ENCODE measurements at regions not wholly inside any gene's neighbourhood (a gene's known extent, or its start where the extent isn't known, plus 50 kb on each side); places are given as distances from the start of the nearest gene placed in this dataset.

- TF ChIP-seq, protein P1, sequence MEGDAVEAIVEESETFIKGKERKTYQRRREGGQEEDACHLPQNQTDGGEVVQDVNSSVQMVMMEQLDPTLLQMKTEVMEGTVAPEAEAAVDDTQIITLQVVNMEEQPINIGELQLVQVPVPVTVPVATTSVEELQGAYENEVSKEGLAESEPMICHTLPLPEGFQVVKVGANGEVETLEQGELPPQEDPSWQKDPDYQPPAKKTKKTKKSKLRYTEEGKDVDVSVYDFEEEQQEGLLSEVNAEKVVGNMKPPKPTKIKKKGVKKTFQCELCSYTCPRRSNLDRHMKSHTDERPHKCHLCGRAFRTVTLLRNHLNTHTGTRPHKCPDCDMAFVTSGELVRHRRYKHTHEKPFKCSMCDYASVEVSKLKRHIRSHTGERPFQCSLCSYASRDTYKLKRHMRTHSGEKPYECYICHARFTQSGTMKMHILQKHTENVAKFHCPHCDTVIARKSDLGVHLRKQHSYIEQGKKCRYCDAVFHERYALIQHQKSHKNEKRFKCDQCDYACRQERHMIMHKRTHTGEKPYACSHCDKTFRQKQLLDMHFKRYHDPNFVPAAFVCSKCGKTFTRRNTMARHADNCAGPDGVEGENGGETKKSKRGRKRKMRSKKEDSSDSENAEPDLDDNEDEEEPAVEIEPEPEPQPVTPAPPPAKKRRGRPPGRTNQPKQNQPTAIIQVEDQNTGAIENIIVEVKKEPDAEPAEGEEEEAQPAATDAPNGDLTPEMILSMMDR (IDR thresholded peaks at IDR 0.05; ENCODE audit: insufficient read depth, low read depth, low read length): no peak
- TF ChIP-seq EZH2 (IDR thresholded peaks at IDR 0.05; ENCODE audit: insufficient read depth, low read length): no peak
These were observed 263.6 kb upstream of the TSHZ3 start for GRCh38 chr19:31612873-31613272.

All from astrocyte (in vitro differentiated cells and primary cell).